Right lobe of liver (tissue), 4 donors: ENCODE measurements at regions not wholly inside any gene's neighbourhood (a gene's known extent, or its start where the extent isn't known, plus 50 kb on each side); places are given as distances from the start of the nearest gene placed in this dataset.

Experiments used
- CTCF ChIP-seq, 4 donors: fragments of 200-600 bp in 3 of 4; fragments of 450-650 bp in 1 of 4; IDR thresholded peaks; one replicate each; pipeline versions ENCODE4 v1.5.1 to v1.8.0; 2016 to 2022; ENCODE audit warnings: antibody characterized with exemption in 4 of 4, mild to moderate bottlenecking in 2 of 4
- POLR2A ChIP-seq: fragments of 450-650 bp; IDR thresholded peaks from one replicate; pipeline ENCODE4 v1.6.1; 2017; ENCODE audit warnings: antibody characterized with exemption, mild to moderate bottlenecking
- donor health status: DM: no; HTN: no; CAD: no.
- donor health status: DM: no; HTN: no; CAD: no.
- donor health status: DM: no; HTN: yes; CAD: no.

GRCh38 chr3:65201926-65202325, 514.1 kb upstream of the ADAMTS9 start:
- TF ChIP-seq CTCF (IDR thresholded peaks at IDR 0.05) (no peak), POLR2A (no peak)
